ENCODE measurements at regions not wholly inside any gene's neighbourhood (a gene's known extent, or its start where the extent isn't known, plus 50 kb on each side); places are given as distances from the start of the nearest gene placed in this dataset.

DNA sequence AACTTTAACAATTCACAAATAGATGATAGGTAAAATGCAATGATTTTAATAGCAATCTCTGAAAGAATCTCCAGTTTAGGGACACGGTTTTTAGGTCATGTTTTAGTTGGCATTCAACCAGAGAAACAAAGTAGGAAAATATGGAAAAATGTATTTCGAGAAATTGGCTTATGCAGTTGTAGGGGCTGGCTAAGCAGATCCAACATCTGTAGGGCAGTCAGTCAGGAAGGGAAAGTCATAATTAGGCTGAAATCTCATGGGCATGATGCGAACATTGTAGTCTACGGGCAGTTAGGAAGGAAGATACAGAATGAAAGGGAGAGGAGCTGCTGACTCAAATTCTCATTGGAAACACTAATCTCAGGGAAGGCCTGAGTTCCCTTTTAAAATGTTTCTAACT lies 1276.0 kb upstream of the ADGRL4 start:
- TF ChIP-seq POLR2A (IDR thresholded peaks at IDR 0.05; ENCODE audit: low read depth, low read length): no peak
- FAIRE-seq: no peak
- DNase-seq (ENCODE audit: insufficient read length, low spot score): no peak

DNA sequence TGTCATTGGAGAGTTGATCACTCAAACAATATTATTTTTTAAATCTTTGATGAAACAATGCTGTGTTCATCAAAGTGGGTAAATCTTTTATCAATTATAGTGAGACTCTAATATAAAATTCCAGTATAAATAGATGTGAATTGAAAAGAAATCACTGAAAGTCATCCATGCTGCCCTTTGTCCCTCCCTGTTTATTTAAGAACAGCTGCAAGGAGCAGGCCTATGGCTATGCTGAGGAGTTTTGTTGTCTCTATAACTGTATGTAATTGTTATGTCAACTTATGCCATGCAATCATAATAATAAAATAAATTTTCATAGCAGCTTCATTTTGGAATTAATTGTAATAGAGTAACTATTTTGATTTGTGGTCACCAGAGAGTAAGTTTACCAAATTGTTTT lies 1272.4 kb upstream of the ADGRL4 start:
- no peak for DNase-seq (ENCODE audit: insufficient read length, low spot score)
- no peak for TF ChIP-seq POLR2A (IDR thresholded peaks at IDR 0.05; ENCODE audit: low read depth, low read length)
- FAIRE-seq: no peak

DNA sequence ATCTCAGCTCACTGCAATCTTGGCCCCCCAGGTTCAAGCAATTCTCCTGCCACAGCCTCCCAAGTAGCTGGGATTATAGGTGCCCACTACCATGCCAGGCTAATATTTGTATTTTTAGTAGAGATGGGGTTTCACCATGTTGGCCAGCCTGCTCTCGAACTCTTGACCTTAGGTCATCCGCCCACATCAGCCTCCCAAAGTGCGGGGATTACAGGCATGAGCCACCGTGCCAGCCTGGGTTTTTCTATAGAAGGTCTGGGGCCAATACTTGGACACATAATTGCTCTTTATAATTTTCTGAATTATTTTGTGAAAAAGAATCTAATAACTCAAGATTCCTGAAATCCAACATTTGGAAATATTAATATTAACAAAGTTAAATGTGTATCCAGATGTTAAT lies 1267.7 kb upstream of the ADGRL4 start:
- FAIRE-seq: no peak

DNA sequence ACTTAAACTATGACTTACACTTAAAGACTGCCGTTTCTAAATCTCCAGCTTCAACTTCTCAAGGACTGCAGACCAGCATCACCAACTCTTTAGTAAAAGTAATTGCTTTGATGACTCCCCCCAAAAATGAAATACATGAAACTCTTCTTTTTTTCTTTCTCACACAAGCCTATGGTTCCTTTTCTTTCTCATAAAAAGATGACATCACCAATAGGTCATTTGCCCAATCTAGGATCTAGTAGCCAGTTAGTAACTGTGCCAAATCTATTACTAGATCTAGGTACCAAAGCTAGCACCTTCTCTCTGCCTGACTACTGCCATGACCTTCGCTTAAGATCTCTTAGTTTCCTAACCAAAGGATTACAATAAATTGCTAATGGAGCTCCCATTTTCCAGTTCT lies 1266.0 kb upstream of the ADGRL4 start:
- FAIRE-seq (no peak), DNase-seq (ENCODE audit: insufficient read length, low spot score) (no peak)
- no peak for TF ChIP-seq POLR2A (IDR thresholded peaks at IDR 0.05; ENCODE audit: low read depth, low read length)

More for the DNA sequence above, 1267.7 kb upstream of the ADGRL4 start:
- no peak for TF ChIP-seq POLR2A (IDR thresholded peaks at IDR 0.05; ENCODE audit: low read depth, low read length)
- no peak for DNase-seq (ENCODE audit: insufficient read length, low spot score)

DNA sequence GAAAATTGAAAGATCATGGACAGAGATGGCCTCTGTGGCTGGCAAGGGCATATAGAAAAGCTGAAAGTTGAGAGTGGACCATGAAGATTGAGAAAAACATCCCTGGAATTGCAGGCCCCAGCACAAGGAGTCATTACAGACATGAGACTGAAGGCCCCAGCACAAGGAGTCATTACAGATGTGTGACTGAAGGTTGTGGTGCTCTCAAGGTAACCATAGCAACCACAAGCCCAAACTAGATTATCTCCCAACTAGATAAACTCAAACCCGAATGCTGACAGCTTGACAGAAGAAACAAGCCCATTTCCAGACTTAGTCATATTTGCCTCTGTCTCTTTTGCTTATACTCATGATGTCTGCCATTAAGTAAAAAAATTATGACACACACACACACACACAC lies 1252.1 kb upstream of the ADGRL4 start:
- DNase-seq (ENCODE audit: insufficient read length, low spot score) (no peak), FAIRE-seq (no peak)
- TF ChIP-seq POLR2A (IDR thresholded peaks at IDR 0.05; ENCODE audit: low read depth, low read length): no peak

DNA sequence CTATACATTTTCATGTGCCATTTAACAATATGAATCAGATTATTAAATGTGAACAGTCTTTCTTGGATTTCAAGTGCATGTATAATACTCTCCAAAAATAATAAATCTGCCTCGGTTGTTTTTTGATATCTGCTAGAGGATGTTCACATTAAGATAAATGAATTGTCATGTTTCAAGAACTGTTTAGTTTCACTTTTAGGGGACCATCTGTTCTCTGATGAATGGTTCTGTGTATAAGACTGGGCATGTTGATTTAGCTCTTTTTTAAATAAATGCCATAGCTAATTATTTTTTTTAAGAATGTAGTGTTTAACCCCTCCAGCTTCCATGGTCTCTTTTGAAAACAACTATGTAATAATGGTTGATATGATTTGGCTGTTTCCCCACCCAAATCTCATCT lies 1245.1 kb upstream of the ADGRL4 start:
- no peak for TF ChIP-seq POLR2A (IDR thresholded peaks at IDR 0.05; ENCODE audit: low read depth, low read length)
- FAIRE-seq (no peak), DNase-seq (ENCODE audit: insufficient read length, low spot score) (no peak)

DNA sequence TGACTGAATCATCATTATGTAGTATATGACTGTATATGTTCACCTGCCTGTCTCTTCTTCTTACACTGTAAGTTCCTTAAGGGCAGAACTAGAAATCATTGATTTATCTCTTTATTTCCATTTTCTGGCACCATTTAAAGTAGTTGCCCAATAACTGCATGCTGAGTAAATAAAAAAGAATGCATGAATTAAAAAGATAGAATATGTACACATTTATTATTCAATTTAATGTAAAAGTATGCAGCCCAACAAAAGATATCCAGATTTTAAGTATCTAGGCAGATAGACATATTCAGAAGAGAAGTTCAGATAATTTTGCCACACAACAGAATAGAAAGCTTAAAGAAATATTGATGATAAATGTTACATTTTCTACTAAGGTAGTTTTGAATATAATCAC lies 1244.6 kb upstream of the ADGRL4 start:
- DNase-seq (ENCODE audit: insufficient read length, low spot score): no peak
- FAIRE-seq: no peak
- TF ChIP-seq POLR2A (IDR thresholded peaks at IDR 0.05; ENCODE audit: low read depth, low read length): no peak

DNA sequence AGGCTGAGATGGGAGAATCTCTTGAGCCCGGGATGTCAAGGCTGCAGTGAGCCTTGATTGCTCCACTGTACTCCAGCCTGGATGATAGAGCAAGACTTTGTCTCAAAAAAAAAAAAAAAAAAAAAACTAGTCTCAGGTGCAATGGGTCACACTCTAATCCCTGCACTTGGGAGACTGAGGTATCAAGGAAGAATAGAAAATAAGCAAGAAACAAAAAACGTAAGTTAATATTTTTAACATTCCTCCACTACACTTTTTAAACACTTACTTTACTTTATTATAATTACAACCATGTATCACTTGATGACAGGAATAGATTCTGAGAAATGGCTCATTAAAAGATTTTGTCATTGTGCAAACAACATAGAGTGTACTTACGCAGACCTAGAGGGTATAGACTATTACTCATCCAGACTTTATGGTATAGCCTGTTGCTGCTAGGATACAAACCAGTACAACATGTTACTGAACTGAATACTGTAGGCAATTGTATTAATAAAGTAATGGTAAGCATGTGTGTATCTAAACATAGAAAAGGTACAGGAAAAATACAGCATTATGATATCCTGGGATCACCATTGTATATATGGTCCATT lies 1244.1 kb upstream of the ADGRL4 start:
- no peak for TF ChIP-seq POLR2A (IDR thresholded peaks at IDR 0.05; ENCODE audit: low read depth, low read length)
- no peak for DNase-seq (ENCODE audit: insufficient read length, low spot score)
- no peak for FAIRE-seq

DNA sequence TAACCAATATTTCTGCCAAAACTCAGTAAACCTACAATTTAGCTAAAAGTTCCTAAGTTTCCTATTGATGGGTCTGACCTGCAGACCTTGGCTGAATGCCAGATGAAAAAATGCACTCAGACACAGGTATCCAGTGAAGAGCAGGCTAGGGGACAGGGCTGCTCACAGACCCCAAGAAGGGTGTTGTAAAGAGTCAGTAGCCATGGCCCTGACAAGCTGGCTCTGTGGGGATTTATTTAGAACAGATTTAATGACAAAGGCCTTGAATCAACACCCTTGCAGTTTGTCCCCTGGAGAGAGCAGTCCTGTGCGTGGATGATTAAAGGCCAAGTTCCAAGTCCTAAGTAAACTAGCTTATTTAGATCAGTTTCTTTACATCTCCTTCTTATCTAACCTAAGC lies 1243.2 kb upstream of the ADGRL4 start:
- FAIRE-seq (no peak), DNase-seq (ENCODE audit: insufficient read length, low spot score) (no peak)
- TF ChIP-seq POLR2A (IDR thresholded peaks at IDR 0.05; ENCODE audit: low read depth, low read length): no peak

DNA sequence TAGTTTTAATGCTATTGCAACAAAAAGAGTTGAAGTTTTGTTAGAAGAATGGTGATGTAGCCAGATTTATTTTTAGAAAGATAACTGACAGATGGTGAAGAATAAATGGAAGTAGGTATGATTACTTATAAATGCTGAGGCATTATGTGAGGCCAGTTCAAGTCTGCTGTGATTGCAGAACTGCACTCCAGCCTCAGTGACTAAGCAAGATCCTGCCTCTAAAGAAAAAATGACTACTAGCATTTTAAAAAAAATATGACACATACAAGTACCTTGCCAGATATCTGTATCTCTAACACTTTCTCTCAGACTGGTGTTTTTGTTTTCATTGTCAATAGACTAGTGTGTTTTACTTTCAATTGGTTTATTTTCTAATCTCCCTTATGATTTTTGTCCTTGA lies 1242.4 kb upstream of the ADGRL4 start:
- no peak for TF ChIP-seq POLR2A (IDR thresholded peaks at IDR 0.05; ENCODE audit: low read depth, low read length)

DNA sequence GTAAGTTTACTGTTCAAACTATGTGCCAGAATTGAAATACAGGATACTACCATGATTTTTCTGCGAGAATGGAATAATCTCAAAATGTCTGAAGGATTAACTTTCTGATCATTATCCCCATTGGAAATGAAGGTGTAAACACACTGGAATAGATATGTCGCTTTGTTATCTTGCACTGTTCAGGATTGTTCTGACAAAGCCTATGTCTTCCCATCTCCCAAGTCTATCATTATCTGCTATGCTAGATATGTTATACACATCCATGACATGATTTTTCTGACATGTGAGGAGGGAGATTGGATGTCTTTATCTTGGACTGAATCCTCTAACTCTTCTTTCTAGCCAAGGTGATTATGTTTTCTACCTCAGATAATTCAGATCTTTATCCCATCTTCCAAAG lies 1239.3 kb upstream of the ADGRL4 start:
- DNase-seq (ENCODE audit: insufficient read length, low spot score) (no peak), FAIRE-seq (no peak)
- TF ChIP-seq POLR2A (IDR thresholded peaks at IDR 0.05; ENCODE audit: low read depth, low read length): no peak

More for the DNA sequence above, 1242.4 kb upstream of the ADGRL4 start:
- FAIRE-seq (no peak), DNase-seq (ENCODE audit: insufficient read length, low spot score) (no peak)

DNA sequence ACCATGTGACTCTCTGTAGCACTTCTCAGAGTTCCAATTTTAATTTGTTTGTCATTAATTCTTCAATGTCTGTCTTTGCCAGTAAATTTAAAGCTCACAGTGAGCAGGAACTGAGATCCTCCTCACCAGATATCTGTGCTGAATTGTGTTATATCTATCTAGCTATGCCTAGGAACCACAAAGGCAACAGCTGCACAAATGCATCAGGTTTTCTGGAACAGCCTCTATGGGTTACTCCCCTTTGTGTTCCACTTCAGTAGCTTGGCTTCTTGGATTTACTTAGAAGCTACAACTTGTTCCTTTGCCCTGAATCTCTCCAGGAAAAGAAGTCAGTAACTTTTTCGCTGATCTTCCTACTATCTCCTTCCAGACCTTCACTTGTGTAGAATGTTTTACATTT lies 1237.8 kb upstream of the ADGRL4 start:
- no peak for FAIRE-seq
- DNase-seq (ENCODE audit: insufficient read length, low spot score): no peak
- TF ChIP-seq POLR2A (IDR thresholded peaks at IDR 0.05; ENCODE audit: low read depth, low read length): no peak

DNA sequence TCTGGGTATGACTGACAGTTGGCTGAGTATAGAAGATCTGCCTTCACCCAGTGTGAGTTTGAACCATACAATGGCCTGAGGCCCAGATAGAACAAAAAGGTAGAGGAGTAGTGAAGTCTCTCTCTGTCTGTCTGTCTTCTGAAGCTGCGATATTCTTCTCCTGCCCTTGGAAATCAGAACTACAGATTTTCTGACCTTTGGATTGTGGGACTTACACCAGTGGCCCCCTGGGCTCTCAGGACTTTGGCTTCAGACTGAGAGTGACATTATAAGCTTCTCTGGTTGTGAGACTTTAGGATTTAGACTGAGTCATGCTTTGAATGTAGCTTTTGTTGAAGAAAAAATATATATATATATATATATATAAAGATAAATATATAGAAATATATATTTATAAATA lies 1235.0 kb upstream of the ADGRL4 start:
- FAIRE-seq (no peak), DNase-seq (ENCODE audit: insufficient read length, low spot score) (no peak)
- no peak for TF ChIP-seq POLR2A (IDR thresholded peaks at IDR 0.05; ENCODE audit: low read depth, low read length)

DNA sequence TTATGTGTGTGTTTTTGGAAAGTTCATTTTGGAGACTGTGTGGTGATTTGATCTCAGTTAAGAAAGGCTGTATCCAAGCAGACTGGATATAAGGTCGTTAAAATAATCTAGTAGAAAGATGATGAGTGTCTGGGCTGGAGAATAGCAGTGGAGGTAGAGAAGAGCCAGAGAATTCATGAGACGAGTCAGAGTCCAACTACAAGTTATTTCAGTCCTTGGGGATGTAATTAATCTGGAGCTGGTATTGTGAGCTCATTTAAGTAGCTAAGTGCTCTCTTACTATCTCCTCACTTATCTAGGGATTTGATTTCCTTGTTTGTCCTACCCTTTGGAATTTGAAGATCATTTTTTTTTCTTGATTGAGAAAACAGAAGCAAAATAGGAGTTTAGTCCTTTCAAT lies 1219.0 kb upstream of the ADGRL4 start:
- DNase-seq (ENCODE audit: insufficient read length, low spot score) (no peak), FAIRE-seq (no peak)
- TF ChIP-seq POLR2A (IDR thresholded peaks at IDR 0.05; ENCODE audit: low read depth, low read length): no peak

DNA sequence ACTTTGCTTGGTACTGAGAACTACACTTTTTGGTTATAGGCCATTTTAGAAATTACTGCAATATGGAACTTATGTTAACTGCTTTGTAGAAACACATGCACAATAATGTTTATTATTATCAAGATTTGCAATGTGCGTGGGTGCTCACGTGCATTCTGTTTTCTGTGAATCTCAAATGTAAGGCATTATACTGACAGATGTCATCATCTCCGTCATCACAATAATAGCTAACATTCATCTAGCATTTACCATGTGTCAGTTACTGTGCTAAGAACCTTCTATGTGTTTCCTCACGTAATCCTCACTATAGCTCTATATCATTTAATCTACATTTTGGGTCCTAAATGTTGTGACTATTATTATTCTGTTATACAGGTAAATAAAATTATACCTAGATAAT lies 1214.8 kb upstream of the ADGRL4 start:
- FAIRE-seq: no peak
- no peak for TF ChIP-seq POLR2A (IDR thresholded peaks at IDR 0.05; ENCODE audit: low read depth, low read length)
- DNase-seq (ENCODE audit: insufficient read length, low spot score): no peak

DNA sequence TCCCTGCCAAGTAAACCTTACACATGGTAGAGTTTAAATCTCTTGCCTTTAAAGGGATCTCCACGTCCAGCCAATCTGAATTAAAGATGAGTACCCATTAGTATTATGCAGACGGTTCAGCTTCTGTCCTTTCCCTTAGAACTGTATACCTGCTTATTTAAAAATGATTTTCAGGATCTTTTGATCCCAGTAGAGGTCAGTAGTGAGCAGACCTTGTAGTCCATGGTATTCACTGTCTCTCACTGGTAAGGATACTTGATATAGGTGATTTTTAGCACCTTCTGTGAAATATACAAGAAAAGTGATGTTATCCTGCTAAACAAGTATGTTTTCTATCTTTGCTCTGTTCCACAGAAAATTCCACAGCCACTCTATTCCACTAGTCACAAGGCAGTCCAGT lies 1211.6 kb upstream of the ADGRL4 start:
- DNase-seq (ENCODE audit: insufficient read length, low spot score): no peak
- TF ChIP-seq POLR2A (IDR thresholded peaks at IDR 0.05; ENCODE audit: low read depth, low read length): no peak
- FAIRE-seq: no peak
